OCI-LY3 (cell line): ENCODE measurements at regions not wholly inside any gene's neighbourhood (a gene's known extent, or its start where the extent isn't known, plus 50 kb on each side); places are given as distances from the start of the nearest gene placed in this dataset.

Experiments used
- EZH2phosphoT487 ChIP-seq: fragments of 200-600 bp; shearing (Covaris generic); IDR thresholded peaks from 2 replicates; pipeline ENCODE4 v1.6.1; 2018; ENCODE audit warnings: antibody characterized with exemption, mixed run types, low read depth
- TF ChIP-seq, protein P1 (sequence below): fragments of 200-600, 300-600 bp; sonication (generic); IDR thresholded peaks from 2 replicates; pipeline ENCODE4 v1.5.1; 2014; ENCODE audit warnings: antibody characterized with exemption, low read length, low read depth

DNA sequence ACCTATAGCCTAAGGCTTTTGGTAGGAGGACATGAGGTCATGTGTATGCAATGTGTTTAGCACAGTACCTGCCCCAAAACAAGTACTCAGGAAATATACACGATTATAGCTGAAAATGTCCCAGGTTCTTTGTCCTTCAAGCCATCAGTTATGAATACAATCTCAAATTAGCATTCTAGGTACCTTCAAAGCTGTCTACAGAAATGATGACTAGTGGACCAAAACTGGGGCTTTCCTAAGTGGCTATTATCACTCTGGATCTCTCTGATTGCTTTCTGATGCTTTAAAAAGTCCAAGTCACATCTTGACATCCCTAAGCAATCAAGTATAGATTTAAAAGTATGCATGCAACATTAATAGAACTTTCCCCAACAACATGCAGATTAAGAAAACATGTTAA lies 93.0 kb upstream of the SLIT3 start:
- TF ChIP-seq, protein P1, sequence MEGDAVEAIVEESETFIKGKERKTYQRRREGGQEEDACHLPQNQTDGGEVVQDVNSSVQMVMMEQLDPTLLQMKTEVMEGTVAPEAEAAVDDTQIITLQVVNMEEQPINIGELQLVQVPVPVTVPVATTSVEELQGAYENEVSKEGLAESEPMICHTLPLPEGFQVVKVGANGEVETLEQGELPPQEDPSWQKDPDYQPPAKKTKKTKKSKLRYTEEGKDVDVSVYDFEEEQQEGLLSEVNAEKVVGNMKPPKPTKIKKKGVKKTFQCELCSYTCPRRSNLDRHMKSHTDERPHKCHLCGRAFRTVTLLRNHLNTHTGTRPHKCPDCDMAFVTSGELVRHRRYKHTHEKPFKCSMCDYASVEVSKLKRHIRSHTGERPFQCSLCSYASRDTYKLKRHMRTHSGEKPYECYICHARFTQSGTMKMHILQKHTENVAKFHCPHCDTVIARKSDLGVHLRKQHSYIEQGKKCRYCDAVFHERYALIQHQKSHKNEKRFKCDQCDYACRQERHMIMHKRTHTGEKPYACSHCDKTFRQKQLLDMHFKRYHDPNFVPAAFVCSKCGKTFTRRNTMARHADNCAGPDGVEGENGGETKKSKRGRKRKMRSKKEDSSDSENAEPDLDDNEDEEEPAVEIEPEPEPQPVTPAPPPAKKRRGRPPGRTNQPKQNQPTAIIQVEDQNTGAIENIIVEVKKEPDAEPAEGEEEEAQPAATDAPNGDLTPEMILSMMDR = no peak
- no peak for TF ChIP-seq EZH2phosphoT487
